Activated CD8-positive, alpha-beta T cell treated with anti-CD3 and anti-CD28 coated beads for 36 hours (primary cell): ENCODE measurements at regions not wholly inside any gene's neighbourhood (a gene's known extent, or its start where the extent isn't known, plus 50 kb on each side); places are given as distances from the start of the nearest gene placed in this dataset.

Experiments
- ATAC-seq: fragments of 200-7000 bp; cut with Tn5 transposase; one replicate; pipeline ENCODE4 v1.10.0; 2021; ENCODE audit warnings: mild to moderate bottlenecking, moderate library complexity
- CTCF ChIA-PET: fragments of 350-600 bp; sonication (Branson Sonifier 250); formaldehyde crosslinking; loops from one replicate; lab custom pipeline; 2021; ENCODE audit warnings: antibody characterized with exemption; lab: Charles Lee
- POLR2A ChIA-PET: fragments of 350-600 bp; sonication (Branson Sonifier 250); formaldehyde crosslinking; loops from one replicate; lab custom pipeline; 2021; ENCODE audit warnings: antibody characterized with exemption; lab: Charles Lee
- DNase-seq: peaks from one replicate; pipeline ENCODE4 v3.0.0-alpha.2; 2020
- H3K27ac Mint-ChIP-seq: one replicate; pipeline ENCODE4 v1.8.0; 2021; ENCODE audit warnings: mild to moderate bottlenecking, mixed read lengths
- H3K27me3 Mint-ChIP-seq: one replicate; pipeline ENCODE4 v1.8.0; 2021; ENCODE audit warnings: mixed read lengths
- H3K36me3 Mint-ChIP-seq: one replicate; pipeline ENCODE4 v1.8.0; 2021; ENCODE audit warnings: low read depth, mixed read lengths
- H3K4me1 Mint-ChIP-seq: one replicate; pipeline ENCODE4 v1.8.0; 2021; ENCODE audit warnings: low read depth, mixed read lengths
- H3K4me3 Mint-ChIP-seq: one replicate; pipeline ENCODE4 v1.8.0; 2021; ENCODE audit warnings: mild to moderate bottlenecking, moderate library complexity, mixed read lengths
- H3K9me3 Mint-ChIP-seq: one replicate; pipeline ENCODE4 v1.8.0; 2021; ENCODE audit warnings: mixed read lengths
- CTCF ChIP-seq: fragments of 200-600 bp; IDR thresholded peaks from one replicate; pipeline ENCODE4 v1.8.0; 2022; ENCODE audit warnings: antibody characterized with exemption, mild to moderate bottlenecking
- intact Hi-C: fragments of 100-400 bp; cut with micrococcal nuclease; formaldehyde crosslinking; loops from one replicate; pipeline ENCODE4 v1.10.0; 2022

DNA sequence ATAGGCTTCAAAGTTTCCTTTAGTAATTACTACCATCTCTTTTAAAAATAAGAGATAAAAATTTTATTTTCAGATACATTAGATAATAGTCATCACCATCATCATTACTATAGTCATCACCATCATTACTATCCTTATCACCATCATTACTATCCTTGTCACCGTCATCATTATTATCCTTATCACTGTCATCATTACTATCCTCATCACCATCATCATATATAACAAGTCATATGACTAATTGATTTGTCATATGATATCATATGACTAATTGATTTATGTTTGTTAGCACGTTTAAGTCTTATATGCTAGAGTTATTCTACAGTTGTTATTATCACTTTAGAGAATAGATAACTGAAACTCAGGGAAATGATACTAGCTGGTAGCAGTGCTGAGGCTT lies 382.1 kb upstream of the CDH18 start:
- H3K27ac Mint-ChIP-seq, result no peak overlapping the region
- no peak overlapping the region for H3K4me3 Mint-ChIP-seq

GRCh38 chr5:20369518-20369885 lies 381.5 kb upstream of the CDH18 start:
- peaks cover 1% of the 10 kb centered on the region for H3K36me3 Mint-ChIP-seq
- H3K27ac Mint-ChIP-seq, result no peak overlapping the region
- POLR2A ChIA-PET, result no interaction called here
- intact Hi-C loops, result no loop called here
- no peaks in the 10 kb centered on the region for H3K4me1 Mint-ChIP-seq
- H3K4me3 Mint-ChIP-seq, result no peak overlapping the region
- no peak for TF ChIP-seq CTCF
- peaks cover 10% of the 10 kb centered on the region for H3K9me3 Mint-ChIP-seq
- no peak for ATAC-seq
- no peak for DNase-seq
- CTCF ChIA-PET, result no interaction called here
- H3K27me3 Mint-ChIP-seq, result no peaks in the 10 kb centered on the region

More for the DNA sequence above, 382.1 kb upstream of the CDH18 start:
- no peaks in the 10 kb centered on the region for H3K4me1 Mint-ChIP-seq
- ChIA-PET POLR2A (no interaction called here), CTCF (no interaction called here)
- intact Hi-C loops, result no loop called here
- H3K36me3 Mint-ChIP-seq, result peaks cover 1% of the 10 kb centered on the region
- no peaks in the 10 kb centered on the region for H3K27me3 Mint-ChIP-seq
- no peak for TF ChIP-seq CTCF
- ATAC-seq, result no peak
- DNase-seq, result no peak
- peaks cover 7% of the 10 kb centered on the region for H3K9me3 Mint-ChIP-seq

DNA sequence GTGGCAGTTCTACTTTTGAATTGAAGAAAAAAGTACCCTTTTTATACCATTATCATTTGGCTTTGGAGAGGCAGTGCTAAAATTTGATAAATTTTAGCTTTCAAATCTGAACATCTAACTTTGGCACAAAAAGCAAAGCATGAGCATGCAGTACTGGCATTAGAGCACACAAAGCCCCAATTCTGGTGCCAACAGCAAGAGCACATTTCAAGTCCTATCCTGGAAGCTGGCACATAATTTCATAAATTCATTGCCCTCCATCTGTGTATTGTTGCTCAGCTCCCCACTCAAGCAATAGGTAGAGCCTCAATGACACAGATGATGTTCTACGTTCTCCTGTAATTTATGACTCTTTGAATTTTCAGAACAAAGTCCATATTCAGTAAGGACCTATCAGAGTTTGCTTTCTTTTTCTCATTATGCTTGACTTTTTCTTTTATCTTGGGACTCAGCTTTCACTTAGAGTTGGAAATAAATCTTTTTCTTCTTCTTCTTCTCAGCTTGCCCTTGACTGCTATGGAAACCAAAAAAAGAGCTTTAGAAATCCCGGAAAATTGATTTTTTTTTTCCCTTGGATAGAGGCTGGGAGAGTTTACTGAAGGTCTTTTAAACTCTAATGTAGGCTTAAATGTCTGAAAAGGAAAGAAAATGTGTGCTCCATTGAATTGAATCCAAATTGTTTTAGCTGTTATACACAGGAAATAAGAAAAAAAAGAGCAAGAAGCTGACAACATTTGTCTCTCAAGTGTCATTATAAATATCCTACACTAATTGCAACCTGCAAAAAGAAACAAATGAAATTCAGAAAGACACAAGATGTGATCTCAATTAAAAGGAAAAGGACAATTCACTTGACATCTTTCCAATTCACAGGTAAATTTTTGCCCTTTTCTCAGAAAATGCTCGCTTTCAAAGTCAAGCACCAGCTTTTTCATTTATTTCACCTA lies 380.8 kb upstream of the CDH18 start:
- H3K4me3 Mint-ChIP-seq, result no peak overlapping the region
- DNase-seq, result no peak
- CTCF ChIA-PET, result no interaction called here
- H3K4me1 Mint-ChIP-seq, result no peaks in the 10 kb centered on the region
- H3K27ac Mint-ChIP-seq, result no peak overlapping the region
- POLR2A ChIA-PET, result no interaction called here
- peaks cover 1% of the 10 kb centered on the region for H3K36me3 Mint-ChIP-seq
- intact Hi-C loops, result no loop called here
- no peak for TF ChIP-seq CTCF
- ATAC-seq, result no peak
- peaks cover 8% of the 10 kb centered on the region for H3K9me3 Mint-ChIP-seq
- H3K27me3 Mint-ChIP-seq, result no peaks in the 10 kb centered on the region

DNA sequence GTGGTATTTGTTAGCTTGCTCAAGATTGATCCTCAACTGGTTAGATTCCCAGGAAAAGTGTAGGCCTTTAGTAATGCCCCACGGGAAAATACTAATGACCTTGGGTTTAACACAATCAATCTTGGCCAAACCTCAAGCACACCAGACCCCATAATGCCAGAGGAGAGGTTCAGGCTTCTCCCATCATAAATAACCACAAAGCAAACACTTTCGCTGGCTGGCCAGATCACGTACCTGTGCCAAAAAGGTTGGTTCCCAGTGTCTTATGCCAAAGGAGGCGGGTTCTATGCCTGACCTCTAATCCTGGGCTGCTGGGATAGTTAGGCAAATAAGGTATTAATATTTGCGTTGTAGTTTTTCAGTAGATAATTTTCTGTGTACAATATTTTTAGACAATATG lies 379.2 kb upstream of the CDH18 start:
- no peak for ATAC-seq
- no peak for DNase-seq
- Mint-ChIP-seq H3K36me3 (peaks cover 1% of the 10 kb centered on the region), H3K4me3 (no peak overlapping the region), H3K27me3 (no peaks in the 10 kb centered on the region), H3K4me1 (no peaks in the 10 kb centered on the region), H3K9me3 (peaks cover 13% of the 10 kb centered on the region), H3K27ac (no peak overlapping the region)
- no peak for TF ChIP-seq CTCF
- ChIA-PET POLR2A (no interaction called here), CTCF (no interaction called here)
- intact Hi-C loops, result no loop called here

- intact Hi-C loops, result no loop called here
- CTCF ChIA-PET, result no interaction called here
- ATAC-seq, result no peak
- no peak overlapping the region for H3K27ac Mint-ChIP-seq
- no peak for TF ChIP-seq CTCF
- H3K36me3 Mint-ChIP-seq, result no peaks in the 10 kb centered on the region
- H3K4me1 Mint-ChIP-seq, result no peaks in the 10 kb centered on the region
- POLR2A ChIA-PET, result no interaction called here
- peaks cover 14% of the 10 kb centered on the region for H3K9me3 Mint-ChIP-seq
- no peaks in the 10 kb centered on the region for H3K27me3 Mint-ChIP-seq
- no peak overlapping the region for H3K4me3 Mint-ChIP-seq
- DNase-seq, result no peak
These were observed 372.3 kb upstream of the CDH18 start for GRCh38 chr5:20360263-20360662.
